Loucy (cell line): ENCODE measurements at regions not wholly inside any gene's neighbourhood (a gene's known extent, or its start where the extent isn't known, plus 50 kb on each side); places are given as distances from the start of the nearest gene placed in this dataset.
A peak's percentile ranks its signal among the peaks of the same experiment; 100 is the strongest.
"Not testable (repeated sequence)": the region's sequence is repeated elsewhere in the genome, so short reads cannot be mapped to it uniquely, and the experiment has no call there.

Source experiments
- H2AFZ ChIP-seq: fragments of 200-600 bp; sonication (generic); 2 replicates; pipeline ENCODE4 v1.6.0; 2016; ENCODE audit warnings: antibody characterized with exemption, mild to moderate bottlenecking, low read length, moderate library complexity
- H3F3A ChIP-seq: fragments of 200-600 bp; 2 replicates; pipeline ENCODE4 v1.6.0; 2016; ENCODE audit warnings: antibody characterized with exemption, low read depth, mild to moderate bottlenecking
- H3K27me3 ChIP-seq: fragments of 200-600 bp; sonication (generic); 2 replicates; pipeline ENCODE4 v1.6.1; 2014; ENCODE audit warnings: low read length, mild to moderate bottlenecking; ENCODE audit not compliant: insufficient read depth, poor library complexity, severe bottlenecking
- H3K36me3 ChIP-seq: fragments of 200-600 bp; sonication (generic); 2 replicates; pipeline ENCODE4 v1.6.1; 2016; ENCODE audit warnings: low read length; ENCODE audit not compliant: insufficient read depth
- H3K4me1 ChIP-seq: fragments of 200-600 bp; sonication (generic); 2 replicates; pipeline ENCODE4 v1.5.1; 2014; ENCODE audit warnings: low read length, mild to moderate bottlenecking; ENCODE audit not compliant: insufficient read depth, poor library complexity, severe bottlenecking
- H3K4me2 ChIP-seq: fragments of 200-600 bp; sonication (generic); 2 replicates; pipeline ENCODE4 v1.6.0; 2014; ENCODE audit warnings: antibody characterized with exemption, low read length, low read depth, mild to moderate bottlenecking; ENCODE audit not compliant: poor library complexity, severe bottlenecking
- H3K4me3 ChIP-seq: fragments of 200-600 bp; sonication (generic); 2 replicates; pipeline ENCODE4 v1.5.1; 2014; ENCODE audit warnings: low read length, mild to moderate bottlenecking, mixed read lengths; ENCODE audit not compliant: poor library complexity, severe bottlenecking
- H3K79me2 ChIP-seq: fragments of 200-600 bp; sonication (generic); 2 replicates; pipeline ENCODE4 v1.6.1; 2014; ENCODE audit warnings: low read length; ENCODE audit not compliant: insufficient read depth
- H3K9ac ChIP-seq: fragments of 200-600 bp; sonication (generic); 2 replicates; pipeline ENCODE4 v1.6.0; 2014; ENCODE audit warnings: mild to moderate bottlenecking, low read depth, low read length, moderate library complexity; ENCODE audit not compliant: poor library complexity, severe bottlenecking
- H3K9me2 ChIP-seq: fragments of 200-600 bp; sonication (generic); replicated peaks from 2 replicates; pipeline ENCODE4 v1.6.1; 2016; ENCODE audit warnings: low read depth, low read length, mixed read lengths
- H3K9me3 ChIP-seq: fragments of 200-600 bp; sonication (generic); 2 replicates; pipeline ENCODE4 v1.6.1; 2014; ENCODE audit warnings: mild to moderate bottlenecking, antibody characterized with exemption, low read length, low read depth; ENCODE audit not compliant: insufficient read depth
- H4K20me1 ChIP-seq: fragments of 200-600 bp; sonication (generic); 2 replicates; pipeline ENCODE4 v1.6.0; 2014; ENCODE audit warnings: antibody characterized with exemption, low read length, mild to moderate bottlenecking; ENCODE audit not compliant: insufficient read depth, poor library complexity, severe bottlenecking
- CTCF ChIP-seq: fragments of 200-600 bp; sonication (generic); conservative IDR thresholded peaks from 2 replicates; pipeline ENCODE4 v1.5.1; 2014; ENCODE audit warnings: mild to moderate bottlenecking, antibody characterized with exemption, low read length
- EZH2phosphoT487 ChIP-seq: fragments of 200-600 bp; IDR thresholded peaks from 2 replicates; pipeline ENCODE4 v1.6.1; 2018; ENCODE audit warnings: antibody characterized with exemption, mild to moderate bottlenecking, moderate library complexity, borderline replicate concordance

GRCh38 chr2:21837168-21837960 lies 713.6 kb downstream of the TDRD15 start:
- Histone ChIP-seq H3K4me2 (no peak overlapping the region), H3K9ac (no peak overlapping the region), H3K27me3 (no peaks in the 10 kb centered on the region), H3K9me3 (no peaks in the 10 kb centered on the region), H4K20me1 (no peaks in the 10 kb centered on the region), H3K36me3 (no peaks in the 10 kb centered on the region), H3K4me1 (no peaks in the 10 kb centered on the region), H3K4me3 (no peak overlapping the region), H3F3A (no peaks in the 10 kb centered on the region), H3K9me2 (no peaks in the 10 kb centered on the region), H3K79me2 (no peaks in the 10 kb centered on the region), H2AFZ (0 out of 2 replicates have a peak overlapping the region, but pooled peaks have one; percentile 39)
- TF ChIP-seq EZH2phosphoT487: no peak
- TF ChIP-seq CTCF: no peak

- Histone ChIP-seq H3K9me2 (no peaks in the 10 kb centered on the region), H3K9ac (no peak overlapping the region), H3K27me3 (no peaks in the 10 kb centered on the region), H3K4me3 (no peak overlapping the region), H3K9me3 (0 out of 2 replicates have a peak, but pooled peaks cover 3% of the 10 kb centered on the region), H3K36me3 (no peaks in the 10 kb centered on the region), H4K20me1 (no peaks in the 10 kb centered on the region), H3K79me2 (no peaks in the 10 kb centered on the region), H3K4me1 (no peaks in the 10 kb centered on the region), H2AFZ (no peak overlapping the region), H3K4me2 (no peak overlapping the region), H3F3A (no peaks in the 10 kb centered on the region)
- TF ChIP-seq EZH2phosphoT487: no peak
- TF ChIP-seq CTCF: no peak
Measured at GRCh38 chr2:21841341-21841740, 717.6 kb downstream of the TDRD15 start.

DNA sequence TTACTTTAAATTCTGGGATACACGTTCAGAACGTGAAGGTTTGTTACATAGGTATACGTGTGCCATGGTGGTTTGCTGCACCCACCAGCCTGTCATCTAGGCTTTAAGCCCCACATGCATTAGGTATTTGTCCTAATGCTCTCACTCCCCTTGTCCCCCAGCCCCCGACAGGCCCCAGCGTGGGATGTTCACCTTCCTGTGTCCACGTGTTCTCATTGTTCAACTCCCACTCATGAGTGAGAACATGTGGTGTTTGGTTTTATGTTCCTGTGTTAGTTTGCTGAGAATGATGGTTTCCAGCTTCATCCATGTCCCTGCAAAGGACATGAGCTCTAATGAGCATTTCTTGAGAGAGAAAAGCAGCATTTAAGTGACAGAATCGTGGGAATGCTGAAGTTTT lies 726.6 kb downstream of the TDRD15 start:
- H3K9me3 ChIP-seq, H3K4me3 ChIP-seq, H3K27me3 ChIP-seq, H3F3A ChIP-seq, H3K79me2 ChIP-seq, H3K9ac ChIP-seq, H3K4me1 ChIP-seq, H3K4me2 ChIP-seq, H3K9me2 ChIP-seq, H3K36me3 ChIP-seq, H4K20me1 ChIP-seq, H2AFZ ChIP-seq: not testable (repeated sequence)

- Histone ChIP-seq H3K9me3 (0 out of 2 replicates have a peak, but pooled peaks cover 3% of the 10 kb centered on the region), H3F3A (no peaks in the 10 kb centered on the region), H3K9ac (no peak overlapping the region), H3K36me3 (no peaks in the 10 kb centered on the region), H3K4me3 (no peak overlapping the region), H3K4me1 (no peaks in the 10 kb centered on the region), H3K9me2 (no peaks in the 10 kb centered on the region), H3K27me3 (no peaks in the 10 kb centered on the region), H3K79me2 (no peaks in the 10 kb centered on the region), H3K4me2 (no peak overlapping the region), H2AFZ (no peak overlapping the region), H4K20me1 (no peaks in the 10 kb centered on the region)
- TF ChIP-seq EZH2phosphoT487: no peak
- no peak for TF ChIP-seq CTCF
Measured at GRCh38 chr2:21854938-21855337, 731.2 kb downstream of the TDRD15 start.
